ENCODE measurements at regions not wholly inside any gene's neighbourhood (a gene's known extent, or its start where the extent isn't known, plus 50 kb on each side); places are given as distances from the start of the nearest gene placed in this dataset.

GRCh38 chr18:23354625-23355024, 98.5 kb upstream of the RIOK3 start:
- Histone ChIP-seq H3K36me3 (no peaks in the 10 kb centered on the region), H3K4me3 (no peak overlapping the region), H3K27ac (peak overlapping the region; percentile 84 to 85), H3K9me3 (no peaks in the 10 kb centered on the region), H3K4me1 (ENCODE audit: control insufficient read depth in 1 of 2, low read depth in 2 of 2) (peaks cover 32 to 60% of the 10 kb centered on the region in 2 donors), H3K27me3 (replicated peaks; ENCODE audit: insufficient read depth) (no peaks in the 10 kb centered on the region)
- no peak for DNase-seq (ENCODE audit: low spot score)
- ATAC-seq (ENCODE audit: insufficient number of reproducible peaks, low FRiP score, low read depth) = no peak
- TF ChIP-seq CTCF (IDR thresholded peaks at IDR 0.05) = no peak

- Histone ChIP-seq H3K27ac (peak overlapping the region; percentile 84 to 85), H3K4me3 (no peak overlapping the region), H3K9me3 (no peaks in the 10 kb centered on the region), H3K36me3 (no peaks in the 10 kb centered on the region), H3K4me1 (ENCODE audit: control insufficient read depth in 1 of 2, low read depth in 2 of 2) (peaks cover 32 to 60% of the 10 kb centered on the region in 2 donors), H3K27me3 (replicated peaks; ENCODE audit: insufficient read depth) (no peaks in the 10 kb centered on the region)
- ATAC-seq (ENCODE audit: insufficient number of reproducible peaks, low FRiP score, low read depth) = no peak
- no peak for TF ChIP-seq CTCF (IDR thresholded peaks at IDR 0.05)
- no peak for DNase-seq (ENCODE audit: low spot score)
Observed at GRCh38 chr18:23355206-23355605, 97.9 kb upstream of the RIOK3 start.

- DNase-seq (ENCODE audit: low spot score) (no peak), ATAC-seq (ENCODE audit: insufficient number of reproducible peaks, low FRiP score, low read depth) (no peak)
- no peaks in the 10 kb centered on the region for H3K9me3 ChIP-seq
- H3K27me3 ChIP-seq (replicated peaks; ENCODE audit: insufficient read depth) = no peaks in the 10 kb centered on the region
- H3K4me3 ChIP-seq = peak overlapping the region; percentile 5
- peak overlapping the region; percentile 84 to 85 for H3K27ac ChIP-seq
- H3K4me1 ChIP-seq (ENCODE audit: control insufficient read depth in 1 of 2, low read depth in 2 of 2) = peaks cover 32 to 60% of the 10 kb centered on the region in 2 donors
- no peak for TF ChIP-seq CTCF (IDR thresholded peaks at IDR 0.05)
- no peaks in the 10 kb centered on the region for H3K36me3 ChIP-seq
Observed at GRCh38 chr18:23356424-23356823, 96.7 kb upstream of the RIOK3 start.

GRCh38 chr18:23356915-23357601, 96.0 kb upstream of the RIOK3 start:
- ATAC-seq (ENCODE audit: insufficient number of reproducible peaks, low FRiP score, low read depth) (peak; percentile 65), DNase-seq (ENCODE audit: low spot score) (no peak)
- H3K9me3 ChIP-seq = no peaks in the 10 kb centered on the region
- peak overlapping the region; percentile 51 for H3K4me3 ChIP-seq
- no peak for TF ChIP-seq CTCF (IDR thresholded peaks at IDR 0.05)
- H3K27me3 ChIP-seq (replicated peaks; ENCODE audit: insufficient read depth) = no peaks in the 10 kb centered on the region
- no peaks in the 10 kb centered on the region for H3K36me3 ChIP-seq
- H3K27ac ChIP-seq = peak overlapping the region; percentile 84 to 85
- H3K4me1 ChIP-seq (ENCODE audit: control insufficient read depth in 1 of 2, low read depth in 2 of 2) = peaks cover 32 to 60% of the 10 kb centered on the region in 2 donors

- DNase-seq (ENCODE audit: low spot score) (no peak), ATAC-seq (ENCODE audit: insufficient number of reproducible peaks, low FRiP score, low read depth) (peak; percentile 31)
- no peaks in the 10 kb centered on the region for H3K36me3 ChIP-seq
- TF ChIP-seq CTCF (IDR thresholded peaks at IDR 0.05) = no peak
- H3K27me3 ChIP-seq (replicated peaks; ENCODE audit: insufficient read depth) = no peaks in the 10 kb centered on the region
- peaks cover 32 to 50% of the 10 kb centered on the region in 2 donors for H3K4me1 ChIP-seq (ENCODE audit: control insufficient read depth in 1 of 2, low read depth in 2 of 2)
- H3K9me3 ChIP-seq = no peaks in the 10 kb centered on the region
- peak overlapping the region; percentile 51 for H3K4me3 ChIP-seq
- H3K27ac ChIP-seq = peak overlapping the region; percentile 84 to 85
Observed at GRCh38 chr18:23357996-23358594, 95.0 kb upstream of the RIOK3 start.
